IPS-15b (cell line): ENCODE measurements at regions not wholly inside any gene's neighbourhood (a gene's known extent, or its start where the extent isn't known, plus 50 kb on each side); places are given as distances from the start of the nearest gene placed in this dataset.

Source experiments
- H3K27me3 ChIP-seq: one replicate; pipeline ENCODE4 v1.6.1; 2013; ENCODE audit warnings: low read length; ENCODE audit not compliant: control insufficient read depth, insufficient read depth
- H3K36me3 ChIP-seq: one replicate; pipeline ENCODE4 v1.6.1; 2013; ENCODE audit warnings: low read length; ENCODE audit not compliant: control insufficient read depth, insufficient read depth
- H3K4me1 ChIP-seq: one replicate; pipeline ENCODE4 v1.6.1; 2013; ENCODE audit warnings: mild to moderate bottlenecking, low read length; ENCODE audit not compliant: control insufficient read depth, insufficient read depth
- H3K4me3 ChIP-seq: one replicate; pipeline ENCODE4 v1.5.1; 2013; ENCODE audit warnings: low read depth, low read length
- H3K9ac ChIP-seq: one replicate; pipeline ENCODE4 v1.6.1; 2013; ENCODE audit warnings: low read depth, mild to moderate bottlenecking, low read length
- H3K9me3 ChIP-seq: one replicate; pipeline ENCODE4 v1.6.1; 2013; ENCODE audit warnings: mild to moderate bottlenecking, low read length; ENCODE audit not compliant: control insufficient read depth, insufficient read depth

DNA sequence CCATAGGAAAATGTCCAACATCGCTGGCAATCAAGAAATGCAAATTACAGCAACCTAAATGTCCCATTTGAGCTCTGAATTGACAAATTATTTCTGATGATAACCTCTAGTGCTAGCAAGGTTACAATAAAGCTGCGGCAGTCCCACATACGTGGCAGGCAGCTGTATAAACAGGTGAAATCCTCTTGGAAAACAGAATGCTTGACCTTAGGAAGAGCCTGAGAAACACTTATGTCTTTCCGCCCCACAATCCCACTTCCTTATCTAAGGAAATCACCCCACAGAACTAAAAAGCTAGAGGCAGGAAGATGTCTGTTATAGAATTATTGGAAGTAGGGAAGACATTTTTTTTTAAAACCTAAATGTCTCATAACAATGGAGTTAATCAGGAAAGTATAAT, 154.3 kb downstream of the KATNIP start:
- no peaks in the 10 kb centered on the region for H3K27me3 ChIP-seq
- H3K36me3 ChIP-seq, result no peaks in the 10 kb centered on the region
- no peaks in the 10 kb centered on the region for H3K9me3 ChIP-seq
- H3K4me3 ChIP-seq, result no peak overlapping the region
- H3K9ac ChIP-seq, result no peak overlapping the region
- no peaks in the 10 kb centered on the region for H3K4me1 ChIP-seq

DNA sequence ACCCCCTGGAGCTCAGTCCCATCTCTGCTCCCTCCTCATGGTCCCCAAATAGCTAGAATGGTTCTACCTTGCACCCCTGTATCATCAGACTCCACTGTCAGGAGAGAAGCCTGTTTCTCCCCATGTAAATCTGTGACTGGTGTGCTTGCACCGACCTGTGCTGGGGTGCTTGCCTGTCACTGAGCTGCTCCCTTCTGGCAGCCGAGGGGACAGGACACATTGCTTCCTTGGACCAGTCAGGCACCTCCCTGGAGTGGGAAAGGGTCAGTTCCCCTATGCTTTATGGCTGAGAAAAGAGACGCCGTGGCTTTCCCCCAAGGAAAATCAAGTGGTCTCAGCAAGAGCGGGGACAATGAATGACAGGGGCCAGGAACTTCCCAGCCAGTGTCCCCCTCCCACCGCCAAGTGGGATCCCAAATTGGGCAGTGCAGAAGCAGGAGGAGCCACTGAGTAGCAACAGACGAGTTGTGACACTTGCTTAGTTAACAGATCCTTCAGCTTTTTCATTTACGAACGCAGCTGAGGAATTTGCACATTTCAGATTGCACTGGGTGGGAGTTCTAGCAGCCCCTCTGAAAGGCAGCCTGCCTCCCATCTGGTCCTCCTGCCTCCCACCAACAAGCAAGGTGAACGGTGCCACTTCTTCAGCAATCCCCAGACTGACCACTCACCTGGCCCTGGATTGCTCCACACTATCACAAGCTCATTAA, 156.4 kb downstream of the KATNIP start:
- Histone ChIP-seq H3K9ac (peak overlapping the region; percentile 54), H3K4me3 (no peak overlapping the region), H3K9me3 (no peaks in the 10 kb centered on the region), H3K36me3 (no peaks in the 10 kb centered on the region), H3K4me1 (no peaks in the 10 kb centered on the region), H3K27me3 (no peaks in the 10 kb centered on the region)

DNA sequence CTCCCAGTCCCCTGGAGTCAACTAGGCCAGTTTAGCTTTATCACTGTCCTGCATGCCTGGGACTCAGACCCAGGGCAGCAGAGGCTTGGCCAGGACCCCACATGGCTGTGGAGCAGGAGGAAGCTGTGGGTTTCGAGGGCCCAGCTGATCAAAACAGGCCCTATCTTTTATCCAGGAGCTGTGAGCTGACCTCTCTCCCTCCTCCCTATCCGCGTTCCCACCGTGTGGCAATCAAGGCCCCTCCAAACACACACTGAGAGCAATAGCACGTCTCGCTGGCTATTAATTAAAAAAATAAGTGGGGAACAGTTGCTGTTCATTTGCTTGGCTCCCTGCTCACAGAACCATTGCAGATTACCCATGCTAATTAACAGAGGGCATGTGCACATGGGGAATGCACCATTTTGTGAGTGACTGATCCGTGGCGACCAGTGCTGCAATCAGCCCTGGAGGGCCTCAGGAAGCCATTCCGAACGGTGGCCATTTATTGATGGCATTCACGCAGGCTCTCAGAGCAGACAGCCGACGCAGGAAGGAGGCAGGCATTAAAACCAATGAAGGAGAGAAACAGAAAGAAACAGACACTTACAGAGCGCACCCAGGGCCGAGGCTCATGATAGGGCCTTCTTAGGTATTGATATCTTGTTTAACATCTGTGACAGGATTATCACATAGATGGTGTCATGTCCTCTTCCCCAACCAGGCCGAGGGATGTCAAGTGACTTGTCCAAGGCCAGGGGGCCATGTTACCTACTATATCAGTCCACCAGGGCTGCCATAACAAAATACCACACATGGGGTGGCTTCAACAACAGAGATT, 157.1 kb downstream of the KATNIP start:
- peak overlapping the region; percentile 54 for H3K9ac ChIP-seq
- H3K9me3 ChIP-seq, result no peaks in the 10 kb centered on the region
- no peaks in the 10 kb centered on the region for H3K27me3 ChIP-seq
- no peaks in the 10 kb centered on the region for H3K4me1 ChIP-seq
- no peaks in the 10 kb centered on the region for H3K36me3 ChIP-seq
- H3K4me3 ChIP-seq, result no peak overlapping the region

DNA sequence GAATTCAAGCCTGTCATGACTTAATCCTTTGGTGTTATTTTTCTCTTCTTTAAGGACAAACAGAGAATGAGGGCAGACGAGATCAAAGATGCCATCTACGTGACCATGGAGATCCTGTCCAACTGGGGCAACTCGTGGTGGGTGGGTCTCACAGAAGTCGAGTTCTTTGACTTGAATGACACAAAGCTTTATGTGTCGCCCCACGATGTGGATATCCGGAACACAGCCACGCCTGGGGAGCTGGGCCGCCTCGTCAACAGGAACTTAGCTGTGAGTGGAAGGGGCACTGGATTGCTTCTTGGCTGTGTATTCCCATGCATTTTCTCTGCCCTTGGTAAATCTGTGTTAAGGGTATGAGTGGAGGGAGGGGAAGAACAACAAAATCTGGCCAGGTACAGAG, 158.7 kb downstream of the KATNIP start:
- H3K27me3 ChIP-seq, result no peaks in the 10 kb centered on the region
- no peaks in the 10 kb centered on the region for H3K4me1 ChIP-seq
- H3K9me3 ChIP-seq, result no peaks in the 10 kb centered on the region
- H3K9ac ChIP-seq, result no peak overlapping the region
- no peak overlapping the region for H3K4me3 ChIP-seq
- H3K36me3 ChIP-seq, result no peaks in the 10 kb centered on the region

DNA sequence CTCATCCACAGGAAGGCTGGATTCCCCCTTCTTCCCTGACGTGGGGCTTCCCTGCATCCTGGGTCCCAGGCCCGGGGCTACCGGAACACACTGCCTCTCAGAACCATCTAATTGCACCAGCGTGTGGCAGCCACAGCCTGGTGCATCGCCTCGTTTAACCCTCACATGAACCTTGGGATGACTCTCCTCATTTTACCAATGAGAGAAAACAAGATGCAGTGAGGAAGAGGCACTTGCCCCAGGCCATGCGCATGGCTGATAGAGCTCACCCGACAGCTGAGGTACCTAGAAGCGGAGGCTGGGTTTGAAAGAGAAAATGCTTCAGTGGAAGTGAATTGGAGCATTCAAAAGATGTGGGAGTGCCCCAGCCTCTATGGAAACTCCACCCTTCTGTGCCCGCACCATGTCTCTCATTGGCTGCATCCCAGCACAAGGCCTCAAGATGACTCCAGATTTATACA, 162.3 kb downstream of the KATNIP start:
- Histone ChIP-seq H3K9ac (no peak overlapping the region), H3K4me3 (no peak overlapping the region), H3K4me1 (no peaks in the 10 kb centered on the region), H3K9me3 (no peaks in the 10 kb centered on the region), H3K27me3 (no peaks in the 10 kb centered on the region), H3K36me3 (no peaks in the 10 kb centered on the region)

DNA sequence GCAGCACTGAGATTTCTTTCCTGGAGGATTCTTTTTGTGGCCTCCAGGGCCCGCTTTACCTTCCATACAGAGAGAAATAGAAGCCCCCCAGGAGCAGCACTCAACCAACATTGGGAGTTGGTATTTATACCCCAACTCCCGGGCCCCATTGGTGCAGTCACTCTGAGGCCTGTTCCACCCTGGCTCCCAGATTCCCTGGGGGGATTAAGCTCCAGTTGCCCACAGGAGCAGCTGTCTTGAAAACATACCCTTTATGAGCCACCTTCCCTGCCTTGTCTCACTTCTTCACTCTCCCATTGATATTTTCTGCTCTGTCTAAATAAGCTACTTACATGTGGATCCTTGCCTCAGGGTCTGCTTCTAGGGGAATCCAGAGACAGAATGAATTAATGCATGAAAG, 167.8 kb downstream of the KATNIP start:
- peaks cover 4% of the 10 kb centered on the region for H3K4me1 ChIP-seq
- H3K27me3 ChIP-seq, result no peaks in the 10 kb centered on the region
- no peak overlapping the region for H3K4me3 ChIP-seq
- H3K9ac ChIP-seq, result no peak overlapping the region
- no peaks in the 10 kb centered on the region for H3K36me3 ChIP-seq
- H3K9me3 ChIP-seq, result no peaks in the 10 kb centered on the region

DNA sequence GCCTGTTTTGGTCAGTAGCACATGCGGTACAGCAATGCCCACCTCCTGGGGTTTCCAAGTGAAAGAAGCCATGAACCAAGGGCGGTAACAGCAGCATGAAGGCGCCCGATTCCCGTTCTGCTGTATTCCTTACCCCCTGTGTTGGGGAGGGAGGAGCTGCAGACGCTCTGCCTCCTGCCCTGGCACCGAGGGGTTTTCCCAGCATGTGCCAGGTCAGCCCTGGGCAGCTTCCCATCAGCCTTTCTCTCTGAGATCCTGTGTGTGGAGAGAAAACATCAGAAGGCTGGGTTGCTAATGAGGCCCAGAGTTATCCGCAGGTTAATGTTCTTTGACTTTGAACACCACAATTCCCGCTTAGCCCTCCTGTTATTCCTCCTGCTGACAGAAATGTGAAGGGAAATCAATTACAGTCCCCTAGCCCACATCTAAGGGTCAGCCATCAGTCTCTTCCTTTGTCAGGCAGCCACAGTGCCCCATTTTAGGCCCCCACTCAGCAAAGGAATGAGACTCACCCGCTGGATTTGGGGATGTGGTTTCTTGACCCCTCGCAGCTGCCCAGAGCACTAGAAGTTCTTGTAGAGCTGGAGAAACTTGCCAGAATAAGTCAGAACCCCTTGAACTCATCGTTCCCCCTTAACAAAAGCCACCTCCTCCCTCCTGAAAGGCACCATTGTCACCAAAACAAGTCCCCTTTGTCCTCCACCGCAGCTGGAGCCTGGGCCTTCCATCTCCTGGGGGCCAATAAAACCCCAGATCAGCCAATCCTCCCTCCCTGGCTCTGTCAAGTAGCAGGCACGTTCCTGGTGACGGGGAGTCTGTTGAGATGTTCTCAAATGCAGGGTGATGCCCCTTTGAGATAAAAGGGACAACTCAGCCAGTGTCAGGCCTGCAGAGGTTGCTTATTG, 168.5 kb downstream of the KATNIP start:
- Histone ChIP-seq H3K4me1 (peaks cover 4% of the 10 kb centered on the region), H3K27me3 (no peaks in the 10 kb centered on the region), H3K9me3 (no peaks in the 10 kb centered on the region), H3K9ac (no peak overlapping the region), H3K4me3 (no peak overlapping the region), H3K36me3 (no peaks in the 10 kb centered on the region)

DNA sequence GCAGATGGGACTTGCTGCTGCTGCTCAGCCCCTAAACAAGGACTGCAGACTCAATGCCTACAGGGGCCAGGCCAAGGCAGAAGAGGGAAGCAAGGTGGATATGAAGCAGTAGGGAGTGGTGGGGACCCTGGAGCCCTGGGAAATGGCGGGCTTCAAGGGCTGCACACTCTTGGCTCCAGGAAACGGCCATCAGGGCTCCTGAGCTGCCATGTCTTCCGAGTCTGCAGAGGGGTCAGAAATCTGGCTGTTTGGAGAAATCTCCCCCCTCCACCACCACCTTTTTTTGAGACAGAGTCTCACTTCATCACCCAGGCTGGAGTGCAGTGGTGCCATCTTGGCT, 169.1 kb downstream of the KATNIP start:
- Histone ChIP-seq H3K9ac (no peak overlapping the region), H3K27me3 (no peaks in the 10 kb centered on the region), H3K9me3 (no peaks in the 10 kb centered on the region), H3K4me3 (no peak overlapping the region), H3K36me3 (no peaks in the 10 kb centered on the region), H3K4me1 (peaks cover 4% of the 10 kb centered on the region)

DNA sequence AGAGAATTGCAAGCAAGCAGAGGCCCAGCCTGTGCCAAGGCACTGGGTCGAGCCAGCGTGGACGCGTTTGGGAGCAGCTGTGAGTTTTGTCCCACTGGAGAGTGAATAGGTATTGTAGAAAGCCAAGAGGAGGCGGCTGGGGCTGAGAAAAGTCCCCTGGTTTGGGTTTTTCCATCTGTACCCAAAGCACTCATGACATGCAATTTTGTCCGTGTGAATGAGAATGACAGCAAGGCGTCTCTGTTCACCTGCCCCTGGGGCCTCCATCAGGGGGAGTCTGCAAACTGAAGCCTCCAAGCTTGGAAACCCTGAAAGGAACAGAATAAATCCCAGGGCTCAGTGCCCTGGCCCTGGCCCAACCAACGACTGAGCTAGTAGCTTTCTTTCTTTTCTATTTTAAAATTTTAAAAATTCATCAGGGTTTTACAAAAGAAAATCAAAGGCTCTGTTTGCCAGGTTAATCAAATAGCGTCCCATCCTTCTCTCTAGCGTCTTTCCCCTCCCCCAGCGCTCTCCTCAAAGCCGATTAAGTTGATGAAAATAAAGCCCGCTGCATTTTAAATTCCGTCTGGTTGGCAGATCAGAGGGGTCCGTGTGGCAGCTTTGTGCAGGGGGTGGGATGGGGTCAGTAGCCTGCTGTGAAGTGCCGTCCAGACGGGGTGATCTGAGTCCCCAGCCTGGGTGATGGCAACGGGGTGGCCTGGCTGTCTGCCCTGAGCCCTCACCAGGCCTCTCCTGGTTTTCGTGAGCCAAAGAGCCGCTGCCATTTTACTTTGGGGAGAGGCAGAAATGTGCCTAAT, 171.0 kb downstream of the KATNIP start:
- Histone ChIP-seq H3K9me3 (no peaks in the 10 kb centered on the region), H3K4me1 (peaks cover 4% of the 10 kb centered on the region), H3K27me3 (no peaks in the 10 kb centered on the region), H3K4me3 (no peak overlapping the region), H3K36me3 (peaks cover 4% of the 10 kb centered on the region), H3K9ac (no peak overlapping the region)

DNA sequence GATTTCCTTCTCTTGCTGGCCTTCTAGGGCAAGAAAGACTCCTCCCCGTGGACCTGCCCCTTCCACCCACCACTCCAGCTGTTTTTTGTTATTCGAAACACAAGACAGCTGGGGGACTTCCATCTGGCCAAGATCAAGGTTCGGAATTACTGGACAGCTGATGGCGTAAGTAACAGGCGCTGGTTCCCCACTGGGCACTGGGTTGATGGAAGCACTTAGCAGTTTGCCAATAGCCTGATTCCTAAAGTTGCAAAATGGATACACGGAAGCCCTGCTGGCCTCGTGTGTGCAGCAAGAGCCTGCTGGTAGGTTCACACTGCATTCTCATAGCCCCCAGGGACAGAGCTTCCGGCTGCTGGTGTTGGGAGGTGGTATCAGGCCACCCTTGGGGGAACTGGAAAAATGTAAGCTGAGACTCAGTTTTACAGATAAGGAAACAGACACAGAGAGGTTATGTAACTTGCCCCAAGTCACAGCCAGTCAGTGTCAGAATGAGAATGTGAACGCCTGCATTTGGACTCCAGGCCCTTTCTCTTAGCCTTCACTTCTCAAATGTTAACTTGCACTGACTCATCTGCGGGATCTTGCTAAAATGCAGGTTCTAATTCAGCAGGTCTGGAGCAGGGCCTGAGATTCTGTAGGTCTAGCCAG, 171.7 kb downstream of the KATNIP start:
- Histone ChIP-seq H3K9ac (no peak overlapping the region), H3K4me1 (peaks cover 4% of the 10 kb centered on the region)

DNA sequence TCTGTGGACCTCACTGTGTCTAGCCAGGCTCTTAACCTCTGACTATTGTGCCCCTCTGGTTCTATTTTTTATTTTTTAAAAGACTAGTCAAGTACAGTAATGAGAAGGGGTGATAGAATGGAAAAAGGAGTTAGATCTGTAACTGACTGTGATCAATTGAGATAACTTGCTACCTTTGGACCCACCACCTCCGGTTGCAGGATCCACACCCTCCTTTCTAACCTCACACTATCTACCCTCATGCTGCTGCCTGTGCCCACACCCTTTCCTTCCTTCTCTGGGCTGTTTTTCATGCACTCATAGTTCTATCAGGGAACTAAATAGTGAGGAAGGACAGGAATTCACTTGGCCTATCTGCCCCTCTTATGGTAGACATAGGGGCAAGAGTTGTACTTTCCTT, 172.3 kb downstream of the KATNIP start:
- Histone ChIP-seq H3K9me3 (no peaks in the 10 kb centered on the region), H3K4me3 (no peak overlapping the region), H3K36me3 (peaks cover 12% of the 10 kb centered on the region), H3K4me1 (peaks cover 4% of the 10 kb centered on the region), H3K27me3 (no peaks in the 10 kb centered on the region), H3K9ac (no peak overlapping the region)

More for the DNA sequence above, 171.7 kb downstream of the KATNIP start:
- Histone ChIP-seq H3K27me3 (no peaks in the 10 kb centered on the region), H3K9me3 (no peaks in the 10 kb centered on the region), H3K36me3 (peaks cover 12% of the 10 kb centered on the region), H3K4me3 (no peak overlapping the region)
